Stimulated activated naive CD8-positive, alpha-beta T cell treated with anti-CD3 and anti-CD28 coated beads, Interleukin-15, amount 100 ng/mL, for 72 hours (primary cell): ENCODE measurements at regions not wholly inside any gene's neighbourhood (a gene's known extent, or its start where the extent isn't known, plus 50 kb on each side); places are given as distances from the start of the nearest gene placed in this dataset.
A peak's percentile ranks its signal among the peaks of the same experiment; 100 is the strongest.

Source experiments
- ATAC-seq: fragments of 150-1000 bp; cut with Tn5 transposase; 2 replicates; pipeline ENCODE4 v1.10.0; 2021; ENCODE audit warnings: mild to moderate bottlenecking, moderate library complexity
- DNase-seq, 2 donors: peaks; one replicate each; pipeline ENCODE4 v3.0.0; 2021 to 2022
- H3K27ac Mint-ChIP-seq, 2 donors: one replicate each; pipeline ENCODE4 v1.8.0; 2022; ENCODE audit warnings: mild to moderate bottlenecking in 2 of 2, mixed read lengths in 2 of 2, moderate library complexity in 2 of 2
- H3K27me3 Mint-ChIP-seq: one replicate; pipeline ENCODE4 v1.8.0; 2022; ENCODE audit warnings: mixed read lengths
- H3K4me1 Mint-ChIP-seq: one replicate; pipeline ENCODE4 v1.8.0; 2022; ENCODE audit warnings: mild to moderate bottlenecking, mixed read lengths
- H3K4me3 Mint-ChIP-seq, 2 donors: one replicate each; pipeline ENCODE4 v1.8.0; 2022; ENCODE audit warnings: mild to moderate bottlenecking in 2 of 2, mixed read lengths in 2 of 2, moderate library complexity in 1 of 2
- H3K9me3 Mint-ChIP-seq, 2 donors: one replicate each; pipeline ENCODE4 v1.8.0; 2022; ENCODE audit warnings: mixed read lengths in 2 of 2

GRCh38 chr15:66935688-66936087, 129.7 kb upstream of the SMAD3 start:
- no peak overlapping the region for H3K4me3 Mint-ChIP-seq
- no peak overlapping the region for H3K27ac Mint-ChIP-seq
- H3K9me3 Mint-ChIP-seq = peaks cover 15 to 34% of the 10 kb centered on the region in 2 donors
- DNase-seq (no peak), ATAC-seq (no peak)
- H3K27me3 Mint-ChIP-seq = peaks cover 29% of the 10 kb centered on the region
- peaks cover 26% of the 10 kb centered on the region for H3K4me1 Mint-ChIP-seq

GRCh38 chr15:66936109-66936860, 129.1 kb upstream of the SMAD3 start:
- Mint-ChIP-seq H3K27ac (peak overlapping the region in 1 of 2 donors; percentile 2), H3K9me3 (peaks cover 15 to 34% of the 10 kb centered on the region in 2 donors), H3K4me1 (peaks cover 32% of the 10 kb centered on the region), H3K4me3 (no peak overlapping the region), H3K27me3 (peaks cover 30% of the 10 kb centered on the region)
- DNase-seq = no peak
- no peak for ATAC-seq

GRCh38 chr15:66936861-66937582, 128.4 kb upstream of the SMAD3 start:
- no peak overlapping the region for H3K4me3 Mint-ChIP-seq

GRCh38 chr15:66937588-66937987, 127.8 kb upstream of the SMAD3 start:
- Mint-ChIP-seq H3K27me3 (peaks cover 35% of the 10 kb centered on the region), H3K27ac (no peak overlapping the region), H3K9me3 (peaks cover 15 to 32% of the 10 kb centered on the region in 2 donors), H3K4me3 (no peak overlapping the region), H3K4me1 (peaks cover 35% of the 10 kb centered on the region)
- ATAC-seq (no peak), DNase-seq (no peak)

More at GRCh38 chr15:66936861-66937582, 128.4 kb upstream of the SMAD3 start:
- peak overlapping the region in 1 of 2 donors; percentile 2 for H3K27ac Mint-ChIP-seq
- H3K9me3 Mint-ChIP-seq = peaks cover 15 to 34% of the 10 kb centered on the region in 2 donors
- no peak for DNase-seq
- no peak for ATAC-seq
- H3K27me3 Mint-ChIP-seq = peaks cover 35% of the 10 kb centered on the region
- H3K4me1 Mint-ChIP-seq = peaks cover 35% of the 10 kb centered on the region

GRCh38 chr15:66938114-66938830, 127.1 kb upstream of the SMAD3 start:
- no peak overlapping the region for H3K4me3 Mint-ChIP-seq
- peaks cover 35% of the 10 kb centered on the region for H3K4me1 Mint-ChIP-seq
- no peak for ATAC-seq
- no peak overlapping the region for H3K27ac Mint-ChIP-seq
- H3K9me3 Mint-ChIP-seq = peaks cover 9 to 25% of the 10 kb centered on the region in 2 donors
- no peak for DNase-seq
- peaks cover 35% of the 10 kb centered on the region for H3K27me3 Mint-ChIP-seq

- Mint-ChIP-seq H3K27me3 (peaks cover 35% of the 10 kb centered on the region), H3K4me3 (no peak overlapping the region), H3K4me1 (peaks cover 35% of the 10 kb centered on the region), H3K27ac (no peak overlapping the region), H3K9me3 (peaks cover 9 to 24% of the 10 kb centered on the region in 2 donors)
- DNase-seq (no peak), ATAC-seq (no peak)
Measured at GRCh38 chr15:66939016-66939415, 126.4 kb upstream of the SMAD3 start.

- H3K9me3 Mint-ChIP-seq = peaks cover 5 to 19% of the 10 kb centered on the region in 2 donors
Measured at GRCh38 chr15:66939451-66940023, 125.9 kb upstream of the SMAD3 start.

GRCh38 chr15:66940368-66940767, 125.0 kb upstream of the SMAD3 start:
- DNase-seq = peak; percentile 37 to 42
- ATAC-seq = peak; percentile 92
- H3K4me1 Mint-ChIP-seq = peaks cover 35% of the 10 kb centered on the region
- H3K27ac Mint-ChIP-seq = no peak overlapping the region
- H3K9me3 Mint-ChIP-seq = peaks cover 4 to 13% of the 10 kb centered on the region in 2 donors
- H3K27me3 Mint-ChIP-seq = peaks cover 34% of the 10 kb centered on the region
- H3K4me3 Mint-ChIP-seq = no peak overlapping the region

More at GRCh38 chr15:66939451-66940023, 125.9 kb upstream of the SMAD3 start:
- no peak for DNase-seq
- no peak for ATAC-seq
- Mint-ChIP-seq H3K27ac (peak overlapping the region in 1 of 2 donors; percentile 79), H3K27me3 (peaks cover 35% of the 10 kb centered on the region), H3K4me3 (no peak overlapping the region), H3K4me1 (peaks cover 35% of the 10 kb centered on the region)

GRCh38 chr15:66941108-66941711, 124.2 kb upstream of the SMAD3 start:
- H3K4me1 Mint-ChIP-seq = peaks cover 30% of the 10 kb centered on the region

GRCh38 chr15:66941791-66942190, 123.6 kb upstream of the SMAD3 start:
- no peak overlapping the region for H3K27ac Mint-ChIP-seq
- no peak for ATAC-seq
- peaks cover 32% of the 10 kb centered on the region for H3K27me3 Mint-ChIP-seq
- H3K4me1 Mint-ChIP-seq = peaks cover 31% of the 10 kb centered on the region
- H3K9me3 Mint-ChIP-seq = peaks cover 2 to 9% of the 10 kb centered on the region in 2 donors
- no peak overlapping the region for H3K4me3 Mint-ChIP-seq
- DNase-seq = no peak

More at GRCh38 chr15:66941108-66941711, 124.2 kb upstream of the SMAD3 start:
- DNase-seq = no peak
- ATAC-seq = no peak
- H3K27me3 Mint-ChIP-seq = peaks cover 34% of the 10 kb centered on the region
- peaks cover 4 to 13% of the 10 kb centered on the region in 2 donors for H3K9me3 Mint-ChIP-seq
- H3K27ac Mint-ChIP-seq = no peak overlapping the region
- H3K4me3 Mint-ChIP-seq = no peak overlapping the region

GRCh38 chr15:66942649-66943390, 122.6 kb upstream of the SMAD3 start:
- Mint-ChIP-seq H3K9me3 (peaks cover 0 to 4% of the 10 kb centered on the region in 2 donors), H3K4me3 (no peak overlapping the region), H3K4me1 (peaks cover 39% of the 10 kb centered on the region), H3K27me3 (peaks cover 29% of the 10 kb centered on the region), H3K27ac (peak overlapping the region in 1 of 2 donors; percentile 50)
- ATAC-seq (no peak), DNase-seq (no peak)

GRCh38 chr15:66943456-66944095, 121.8 kb upstream of the SMAD3 start:
- ATAC-seq = no peak
- Mint-ChIP-seq H3K9me3 (no peaks in the 10 kb centered on the region), H3K27ac (peak overlapping the region in 1 of 2 donors; percentile 50), H3K4me1 (peaks cover 47% of the 10 kb centered on the region), H3K27me3 (peaks cover 29% of the 10 kb centered on the region), H3K4me3 (no peak overlapping the region)
- no peak for DNase-seq

GRCh38 chr15:66944121-66944520, 121.3 kb upstream of the SMAD3 start:
- Mint-ChIP-seq H3K4me3 (no peak overlapping the region), H3K27me3 (peaks cover 29% of the 10 kb centered on the region), H3K4me1 (peaks cover 42% of the 10 kb centered on the region), H3K9me3 (no peaks in the 10 kb centered on the region), H3K27ac (peak overlapping the region in 1 of 2 donors; percentile 23)
- DNase-seq = no peak
- ATAC-seq = no peak

GRCh38 chr15:66945286-66945685, 120.1 kb upstream of the SMAD3 start:
- Mint-ChIP-seq H3K27ac (peak overlapping the region in 1 of 2 donors; percentile 13), H3K9me3 (no peaks in the 10 kb centered on the region), H3K4me3 (no peak overlapping the region), H3K4me1 (peaks cover 30% of the 10 kb centered on the region), H3K27me3 (peaks cover 17% of the 10 kb centered on the region)
- DNase-seq = no peak
- no peak for ATAC-seq
